VCaP (cell line): ENCODE measurements at regions not wholly inside any gene's neighbourhood (a gene's known extent, or its start where the extent isn't known, plus 50 kb on each side); places are given as distances from the start of the nearest gene placed in this dataset.

Source experiments
- H3K27ac ChIP-seq: fragments of 450-650 bp; 2 replicates; pipeline ENCODE4 v1.5.1; 2017
- TF ChIP-seq, protein P1 (sequence below): fragments of 450-650 bp; conservative IDR thresholded peaks from 2 replicates; pipeline ENCODE4 v1.5.1; 2017; ENCODE audit warnings: mild to moderate bottlenecking, moderate library complexity

DNA sequence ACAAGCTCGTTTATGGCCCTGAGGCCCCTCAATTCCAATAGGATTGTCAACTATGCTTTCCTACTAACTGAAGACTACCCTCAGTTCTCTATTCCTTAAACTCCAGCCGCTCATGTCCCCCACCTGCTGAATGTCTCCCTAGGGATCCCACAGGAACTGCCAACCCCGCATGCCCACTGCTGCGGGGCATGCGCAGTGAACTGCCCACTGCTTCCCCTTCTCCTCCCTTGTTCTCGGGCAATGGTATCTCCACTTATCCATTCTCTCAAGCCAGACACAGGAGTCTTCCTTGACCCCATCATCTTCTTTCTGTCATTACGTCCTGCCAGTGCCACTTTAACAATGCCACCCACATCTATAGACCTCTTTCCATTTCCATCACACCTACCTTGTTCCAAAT lies 90.0 kb downstream of the FGF18 start:
- H3K27ac ChIP-seq = no peak overlapping the region
- TF ChIP-seq, protein P1, sequence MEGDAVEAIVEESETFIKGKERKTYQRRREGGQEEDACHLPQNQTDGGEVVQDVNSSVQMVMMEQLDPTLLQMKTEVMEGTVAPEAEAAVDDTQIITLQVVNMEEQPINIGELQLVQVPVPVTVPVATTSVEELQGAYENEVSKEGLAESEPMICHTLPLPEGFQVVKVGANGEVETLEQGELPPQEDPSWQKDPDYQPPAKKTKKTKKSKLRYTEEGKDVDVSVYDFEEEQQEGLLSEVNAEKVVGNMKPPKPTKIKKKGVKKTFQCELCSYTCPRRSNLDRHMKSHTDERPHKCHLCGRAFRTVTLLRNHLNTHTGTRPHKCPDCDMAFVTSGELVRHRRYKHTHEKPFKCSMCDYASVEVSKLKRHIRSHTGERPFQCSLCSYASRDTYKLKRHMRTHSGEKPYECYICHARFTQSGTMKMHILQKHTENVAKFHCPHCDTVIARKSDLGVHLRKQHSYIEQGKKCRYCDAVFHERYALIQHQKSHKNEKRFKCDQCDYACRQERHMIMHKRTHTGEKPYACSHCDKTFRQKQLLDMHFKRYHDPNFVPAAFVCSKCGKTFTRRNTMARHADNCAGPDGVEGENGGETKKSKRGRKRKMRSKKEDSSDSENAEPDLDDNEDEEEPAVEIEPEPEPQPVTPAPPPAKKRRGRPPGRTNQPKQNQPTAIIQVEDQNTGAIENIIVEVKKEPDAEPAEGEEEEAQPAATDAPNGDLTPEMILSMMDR = no peak

DNA sequence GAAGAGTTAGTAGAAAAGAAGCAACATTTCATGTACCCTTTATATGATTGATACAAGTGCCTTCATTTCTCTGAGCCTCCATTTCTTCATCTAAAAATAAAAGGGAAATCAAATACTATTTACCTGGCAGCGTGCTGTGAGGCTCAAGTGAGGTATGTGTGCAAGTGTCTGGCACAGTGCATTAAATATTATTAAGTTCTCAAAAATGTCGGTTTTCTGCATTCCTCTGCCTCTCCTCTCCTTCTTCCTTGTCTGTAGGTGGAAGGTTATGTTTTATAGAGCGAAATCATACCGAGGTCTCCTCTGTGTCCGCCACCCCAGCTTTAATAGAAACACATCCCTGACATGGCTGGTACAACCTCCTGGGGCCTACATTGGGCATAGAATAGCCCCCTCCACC lies 93.0 kb downstream of the FGF18 start:
- H3K27ac ChIP-seq = no peak overlapping the region
- TF ChIP-seq, protein P1 = no peak

DNA sequence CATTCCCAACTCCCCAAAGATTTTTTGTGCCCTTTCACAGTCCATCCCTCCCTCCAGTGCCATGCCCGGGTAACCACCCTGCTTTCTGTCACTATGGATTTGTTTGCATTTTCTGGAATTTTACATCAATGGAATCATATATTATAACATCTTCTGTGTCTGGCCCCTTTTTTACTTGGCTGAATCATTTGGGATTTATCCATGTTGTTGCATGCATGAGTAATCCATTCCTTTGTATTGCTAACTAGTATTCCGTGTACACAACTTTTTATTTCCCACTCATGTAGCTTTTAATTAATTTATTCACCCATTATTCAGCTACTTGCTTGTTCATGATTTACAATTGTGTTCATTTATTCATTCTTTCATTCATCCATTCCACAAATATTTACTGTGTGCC lies 94.1 kb downstream of the FGF18 start:
- TF ChIP-seq, protein P1 = no peak
- no peak overlapping the region for H3K27ac ChIP-seq

DNA sequence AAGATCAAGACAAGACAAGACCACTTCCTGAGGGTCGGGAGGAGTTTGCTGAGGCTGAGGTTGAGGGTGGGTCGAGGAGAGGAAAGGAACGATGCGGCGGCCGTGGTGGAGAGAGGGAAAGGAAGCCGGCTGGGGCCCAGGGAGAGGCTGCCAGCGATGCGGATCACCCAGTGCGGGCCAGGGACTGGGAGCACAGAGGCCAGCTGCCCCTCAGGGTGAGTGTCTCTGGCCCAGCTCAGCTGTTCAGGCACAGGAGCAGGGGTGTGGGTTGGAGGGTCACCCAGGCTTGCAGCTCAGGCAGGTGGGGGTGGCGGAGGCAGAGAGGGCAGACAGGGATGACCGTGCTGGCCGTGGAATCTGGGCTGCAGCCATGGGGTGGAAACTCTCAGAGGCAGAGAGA lies 99.5 kb downstream of the FGF18 start:
- H3K27ac ChIP-seq = no peak overlapping the region
- TF ChIP-seq, protein P1 = no peak

DNA sequence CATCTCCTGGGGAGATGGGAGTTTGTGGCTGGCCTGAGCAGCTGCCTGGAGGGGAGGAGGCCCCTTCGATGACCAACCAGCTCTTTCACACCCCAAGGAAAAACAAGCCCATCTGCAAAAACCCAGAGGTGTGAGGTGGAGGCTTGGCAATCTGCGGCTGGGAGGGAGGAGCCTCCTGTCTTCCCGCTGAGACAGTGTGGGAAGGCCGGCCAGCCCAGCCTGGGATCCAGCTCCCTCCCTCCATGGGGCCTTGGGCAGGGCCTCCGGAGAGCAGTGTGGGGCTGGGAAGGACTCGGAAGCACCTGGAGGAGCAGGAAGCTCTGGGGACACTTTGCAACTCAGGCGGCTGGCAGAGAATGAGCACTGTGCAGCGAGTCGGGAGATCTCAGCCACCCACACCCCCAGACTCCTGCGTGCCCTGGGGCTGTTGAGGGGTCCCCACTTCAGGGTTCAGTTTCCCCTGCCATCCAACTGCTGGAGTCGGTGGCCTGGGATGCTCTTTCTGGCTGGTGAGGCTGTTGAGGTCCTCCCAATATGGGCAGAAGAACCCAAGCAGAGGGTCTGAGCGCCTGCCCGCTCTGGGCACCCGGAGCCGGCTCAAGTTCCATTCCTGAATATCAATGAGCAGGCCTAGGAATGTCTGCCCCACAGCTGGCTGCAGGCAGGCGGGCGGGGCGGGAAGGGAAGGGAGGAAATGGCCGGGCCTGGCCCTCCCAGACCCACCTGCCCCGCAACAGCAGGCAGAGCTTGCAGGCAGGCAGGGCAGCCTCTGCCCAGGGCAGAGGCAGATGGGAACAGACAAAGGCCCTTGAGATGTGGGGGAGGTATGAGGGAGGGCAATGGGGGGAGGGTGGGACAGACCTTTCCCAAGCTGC lies 101.1 kb downstream of the FGF18 start:
- TF ChIP-seq, protein P1 = no peak
- no peak overlapping the region for H3K27ac ChIP-seq

DNA sequence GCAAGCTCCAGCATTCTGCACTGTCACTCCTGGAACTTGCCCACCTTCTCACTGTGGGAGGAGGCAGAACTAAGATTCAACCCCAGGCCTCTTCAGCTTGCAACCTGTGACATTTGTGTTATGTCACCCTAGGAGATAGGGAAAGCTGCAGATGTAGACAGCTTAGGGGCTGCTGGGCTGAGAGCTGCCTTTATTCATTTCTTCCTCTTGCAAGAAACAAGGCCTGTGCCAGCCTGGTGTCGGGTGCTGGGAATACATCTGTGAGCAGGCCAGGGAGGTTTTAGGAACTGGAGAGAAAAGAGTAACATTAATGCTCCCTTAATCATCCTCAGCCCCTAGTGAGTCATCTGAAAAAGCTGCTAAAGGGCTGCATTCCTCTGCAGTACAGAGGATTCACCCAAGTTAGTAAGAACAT lies 101.8 kb downstream of the FGF18 start:
- no peak overlapping the region for H3K27ac ChIP-seq
- TF ChIP-seq, protein P1 = no peak

DNA sequence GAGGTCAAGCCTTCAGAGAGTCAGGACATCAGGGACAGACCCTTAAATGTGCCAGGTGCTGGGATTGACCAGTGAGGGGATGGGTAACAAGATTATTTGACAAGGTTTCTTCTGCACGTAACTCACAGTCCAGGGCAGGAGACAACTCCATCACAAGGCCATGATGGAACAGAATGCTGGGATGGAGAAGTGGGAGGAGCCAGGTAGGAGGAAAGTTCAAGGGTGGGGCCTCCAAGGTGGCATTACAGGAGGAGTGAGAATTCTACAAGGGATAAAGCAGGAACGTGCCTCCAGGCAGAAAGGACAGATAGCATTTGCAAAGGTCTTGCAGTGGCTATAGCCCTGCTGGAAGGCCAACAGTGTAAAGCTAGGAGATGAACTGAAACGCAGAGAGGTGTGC lies 102.2 kb downstream of the FGF18 start:
- H3K27ac ChIP-seq = no peak overlapping the region
- TF ChIP-seq, protein P1 = no peak
